HG02623 (cell line): ENCODE measurements at regions not wholly inside any gene's neighbourhood (a gene's known extent, or its start where the extent isn't known, plus 50 kb on each side); places are given as distances from the start of the nearest gene placed in this dataset.

Experiments used
- ATAC-seq: cut with Tn5 transposase; IDR thresholded peaks from one replicate; pipeline ENCODE4 v1.9.1; 2021; ENCODE audit warnings: moderate library complexity; ENCODE audit not compliant: unreplicated experiment

DNA sequence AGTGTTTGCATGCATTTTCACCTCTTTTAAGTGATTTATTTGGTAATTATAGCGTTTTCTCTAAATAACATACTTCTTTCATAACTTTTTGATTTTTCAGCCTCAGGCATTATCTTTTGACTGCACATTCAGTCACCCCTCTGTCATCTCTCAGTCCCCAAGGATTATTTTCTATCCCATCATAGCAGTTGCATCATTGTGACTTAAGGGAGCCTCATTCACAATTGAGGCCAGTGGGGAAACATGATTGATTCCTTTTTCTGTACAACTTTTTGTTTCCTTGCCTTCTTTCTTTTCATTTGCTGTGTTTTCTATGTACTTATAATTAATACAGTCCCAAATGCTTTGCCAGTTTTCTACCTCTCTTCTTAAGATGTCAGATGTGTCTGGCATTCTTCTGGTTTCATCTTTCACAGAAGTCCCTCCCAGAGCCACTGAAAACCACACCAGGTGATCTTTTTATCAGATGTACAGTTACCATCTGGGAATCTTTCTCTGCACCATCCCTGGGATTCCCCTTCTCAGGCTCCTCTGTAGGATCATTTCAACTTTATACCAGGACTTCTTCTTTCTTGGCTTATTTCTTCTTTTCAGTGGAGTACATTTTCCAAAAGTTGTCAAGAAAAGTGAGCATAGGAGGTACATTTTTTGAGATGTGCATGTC, 151.4 kb downstream of the RAP2B start:
- no peak for ATAC-seq

DNA sequence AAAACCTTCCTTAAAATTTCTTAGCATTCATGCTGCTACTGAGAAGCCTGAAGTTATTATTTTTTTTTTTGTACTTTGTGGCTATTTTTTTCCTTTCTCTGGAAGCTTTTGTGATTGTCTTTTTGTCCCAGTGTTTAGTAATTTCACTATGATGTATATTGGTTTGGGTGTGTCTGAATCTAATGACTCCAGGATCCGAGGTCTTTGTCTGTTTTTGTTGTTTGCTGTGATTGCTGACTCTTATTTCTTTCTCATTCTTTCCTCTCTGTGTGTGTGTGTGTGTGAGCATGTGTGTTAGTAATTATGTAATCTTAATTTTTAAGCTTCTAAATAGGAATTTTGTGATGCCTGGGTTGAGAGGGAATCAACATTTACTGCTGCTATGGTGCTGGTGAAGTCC, 152.0 kb downstream of the RAP2B start:
- no peak for ATAC-seq

DNA sequence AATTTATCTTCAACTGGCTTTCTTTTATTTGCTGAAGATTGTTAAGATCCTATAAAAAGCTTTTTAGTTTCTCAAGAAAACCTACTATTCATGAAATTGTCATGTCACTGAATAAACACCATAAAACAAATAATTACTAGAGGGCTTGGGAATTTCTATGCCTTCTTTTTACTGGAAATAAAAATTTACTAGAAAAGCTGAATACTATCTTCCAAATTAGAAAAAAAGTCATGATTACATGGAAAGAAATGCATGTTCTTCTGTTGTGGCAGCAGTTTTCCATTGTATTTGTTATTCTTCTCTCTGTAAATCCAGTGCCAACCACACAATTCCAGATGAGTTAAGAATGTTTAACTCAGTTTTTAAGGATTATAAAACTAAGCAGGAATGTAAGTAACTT, 153.8 kb downstream of the RAP2B start:
- no peak for ATAC-seq

DNA sequence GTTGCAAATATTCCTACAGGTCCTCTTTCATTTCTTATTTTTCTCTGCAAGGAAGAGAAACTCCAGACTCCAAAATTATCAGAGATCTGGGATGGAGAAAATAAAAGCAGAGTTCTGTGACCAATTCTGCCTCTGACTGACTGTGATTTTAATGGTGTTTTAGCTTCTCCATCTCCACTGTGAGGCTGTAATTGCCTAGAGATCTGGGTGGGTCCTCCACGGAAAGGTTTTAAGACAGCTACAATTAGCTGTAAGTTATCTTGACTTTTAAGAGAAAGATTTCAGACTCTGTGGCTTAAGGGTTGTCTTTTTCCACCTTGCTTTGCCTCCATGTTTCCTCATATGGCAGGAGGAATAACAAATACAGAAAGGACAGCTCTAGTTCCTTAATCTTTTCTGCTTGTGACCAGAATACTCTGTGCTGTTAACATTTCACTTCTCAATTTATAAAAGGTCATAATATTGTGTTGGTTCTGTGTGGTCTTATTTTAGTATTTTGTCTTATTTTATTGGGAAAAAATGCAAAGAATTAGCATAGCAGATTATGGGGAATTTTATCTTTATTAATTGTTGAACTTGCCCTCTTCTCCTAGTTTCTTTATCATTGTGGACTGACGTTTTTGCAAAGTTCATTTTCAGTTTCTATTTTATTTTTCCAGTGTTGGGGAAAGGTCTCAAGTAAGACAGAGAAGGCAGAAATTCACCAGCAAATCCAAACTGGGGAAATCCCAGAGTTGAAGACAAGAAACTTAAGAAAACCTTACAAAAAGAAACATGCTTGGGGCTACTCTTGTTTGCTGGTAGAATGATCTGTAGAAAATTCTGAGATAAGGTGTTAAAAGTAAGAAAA, 157.9 kb downstream of the RAP2B start:
- no peak for ATAC-seq

DNA sequence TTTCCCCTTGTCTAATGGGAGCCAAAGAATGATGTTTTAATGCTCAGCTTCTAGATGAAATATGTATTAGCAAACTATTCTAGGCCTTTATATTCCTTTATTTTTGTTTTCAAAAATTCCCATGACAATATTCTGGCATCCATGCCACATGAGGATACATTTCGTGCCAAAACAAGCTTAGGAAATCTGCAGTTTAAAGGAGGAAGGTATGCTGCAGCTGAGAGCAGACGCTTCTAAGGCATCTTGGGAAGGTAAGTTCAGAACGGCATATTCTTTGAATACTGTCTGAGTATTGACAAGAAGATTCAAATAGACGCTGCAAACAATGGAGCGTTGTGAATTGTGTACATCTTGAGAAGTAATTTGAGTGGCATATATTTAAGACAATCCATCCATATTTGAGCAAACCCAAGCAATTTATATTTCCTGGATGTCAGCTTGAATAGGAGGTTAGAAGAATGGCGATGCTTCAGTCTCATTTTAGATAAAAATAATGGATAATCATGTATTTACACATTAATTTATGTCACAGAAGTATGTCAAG, 158.6 kb downstream of the RAP2B start:
- no peak for ATAC-seq

DNA sequence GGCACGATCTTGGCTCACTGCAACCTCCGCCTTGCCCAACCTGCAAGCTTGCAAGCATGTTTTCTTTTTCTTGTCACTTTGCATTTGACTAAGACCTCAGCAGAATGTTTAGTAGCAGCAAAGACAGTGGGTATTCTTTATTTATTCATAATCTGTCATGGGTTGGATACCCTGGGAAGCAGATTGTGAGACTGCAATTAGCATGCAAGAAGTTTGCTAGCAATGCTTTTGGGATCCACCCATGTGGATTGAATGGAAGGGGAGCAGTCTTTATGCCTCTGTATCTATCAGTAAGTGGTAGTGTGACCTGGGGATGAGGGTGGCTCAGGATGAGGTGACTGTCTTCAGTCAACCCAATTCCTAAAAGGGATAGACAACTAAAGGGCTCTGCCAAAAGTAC, 166.7 kb downstream of the RAP2B start:
- ATAC-seq, result no peak

DNA sequence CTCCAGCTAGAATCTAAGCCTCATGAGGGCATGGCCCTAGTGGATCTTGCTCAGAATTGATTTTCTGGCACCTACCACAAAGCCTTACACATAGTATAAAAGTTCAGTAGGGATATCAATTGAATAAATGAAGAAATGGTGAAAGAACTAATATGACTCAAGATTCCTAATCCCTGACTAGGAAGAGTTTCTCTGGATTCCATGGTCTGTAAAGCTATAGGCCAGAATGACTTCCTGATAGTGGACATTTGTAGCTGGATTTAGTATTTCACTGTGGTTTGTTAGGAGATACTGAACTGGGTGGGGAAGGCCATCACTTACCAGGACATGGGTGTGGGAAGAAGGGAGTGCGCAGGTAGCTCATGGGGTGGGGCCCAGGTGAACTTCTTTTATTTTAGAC, 168.9 kb downstream of the RAP2B start:
- no peak for ATAC-seq

DNA sequence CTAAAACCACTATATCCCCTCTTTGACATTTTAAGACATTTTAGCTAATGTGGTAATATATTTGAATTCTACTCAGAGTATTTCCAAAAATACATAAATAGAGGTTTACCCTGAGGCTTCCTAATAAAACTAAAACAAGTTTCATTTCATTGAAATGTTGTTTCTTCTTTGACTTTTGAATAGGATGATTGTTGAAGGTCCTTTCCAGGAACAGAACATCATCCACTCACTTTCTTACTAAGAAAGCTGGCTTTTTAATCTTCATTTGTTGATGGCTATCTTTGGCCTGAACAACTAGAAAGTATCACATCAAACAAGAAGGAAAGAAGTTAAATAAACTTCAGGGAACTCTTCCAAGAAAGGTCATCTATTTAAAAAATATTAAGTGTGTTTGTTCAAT, 169.7 kb downstream of the RAP2B start:
- no peak for ATAC-seq

DNA sequence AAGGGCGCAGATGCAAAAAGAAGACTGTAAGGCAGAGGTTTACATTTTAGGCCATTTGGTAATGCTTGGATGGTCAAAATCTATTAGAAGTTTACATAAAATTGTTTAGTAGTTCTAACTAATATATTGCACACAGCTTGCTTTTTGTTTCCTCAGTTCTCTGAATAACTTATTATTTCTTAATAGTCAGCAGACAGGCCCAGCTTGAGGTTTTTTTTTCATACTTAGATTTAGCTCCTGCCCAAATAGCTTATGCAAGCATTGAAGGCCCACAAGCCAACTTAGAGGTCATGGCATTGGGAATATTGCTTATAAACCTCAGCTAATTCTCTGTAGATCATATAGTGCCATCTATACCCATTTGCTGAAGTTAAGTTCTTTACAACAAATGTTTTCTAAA, 172.5 kb downstream of the RAP2B start:
- no peak for ATAC-seq

DNA sequence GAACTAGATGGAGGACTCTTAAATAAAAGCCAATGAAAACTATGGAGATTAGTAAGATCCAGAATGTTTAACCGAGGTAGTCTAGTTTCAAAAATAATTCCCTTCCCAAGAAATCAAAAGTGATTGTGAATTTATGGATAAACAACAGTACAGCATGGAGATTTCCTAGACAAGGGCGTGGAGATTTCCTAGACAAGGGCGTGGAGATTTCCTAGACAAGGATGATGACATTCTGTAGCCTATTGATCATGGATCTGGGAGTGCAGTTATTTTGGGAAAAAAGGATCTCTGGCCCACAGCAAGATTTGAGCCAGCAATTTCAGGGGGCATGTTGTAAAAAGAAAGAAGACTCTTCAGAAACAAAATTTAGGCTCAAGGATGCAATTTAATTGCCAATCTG, 175.3 kb downstream of the RAP2B start:
- no peak for ATAC-seq

DNA sequence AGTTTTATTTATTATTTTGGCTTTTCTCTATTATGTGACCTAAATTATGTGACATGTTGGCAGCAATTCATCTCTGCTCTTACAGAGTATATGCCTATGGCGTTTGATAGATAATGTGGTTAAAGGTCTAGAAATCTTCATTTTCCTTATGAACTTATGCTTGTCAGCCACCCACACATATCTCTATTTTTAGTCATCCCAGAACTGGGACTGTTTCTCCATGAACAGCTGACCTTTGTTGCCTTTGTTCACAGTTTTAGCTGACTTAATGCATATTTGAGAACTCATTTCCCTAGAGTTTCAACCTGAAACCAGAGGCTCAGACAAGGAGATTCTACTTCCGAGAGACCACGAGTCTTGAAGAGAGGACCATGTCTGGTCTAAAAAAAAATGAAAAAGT, 176.5 kb downstream of the RAP2B start:
- no peak for ATAC-seq

DNA sequence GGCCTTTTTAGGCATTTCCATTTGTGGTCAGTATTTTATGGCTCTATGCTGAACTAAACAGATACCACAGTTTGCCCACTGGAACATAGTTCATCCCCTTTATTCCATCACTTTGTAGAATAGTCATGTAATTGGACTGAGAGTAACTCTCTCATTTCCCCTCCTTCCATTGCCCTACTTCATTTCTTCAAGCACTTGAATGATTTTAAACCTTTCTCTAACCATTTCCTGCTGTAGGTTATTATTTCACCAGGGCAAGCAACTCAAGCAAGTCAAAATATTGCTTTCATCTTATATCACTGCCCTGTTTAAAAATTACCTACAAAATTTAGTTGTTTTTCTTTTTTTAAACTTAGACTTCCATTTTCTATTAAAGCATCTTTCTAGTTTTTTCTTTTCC, 177.0 kb downstream of the RAP2B start:
- ATAC-seq, result no peak

DNA sequence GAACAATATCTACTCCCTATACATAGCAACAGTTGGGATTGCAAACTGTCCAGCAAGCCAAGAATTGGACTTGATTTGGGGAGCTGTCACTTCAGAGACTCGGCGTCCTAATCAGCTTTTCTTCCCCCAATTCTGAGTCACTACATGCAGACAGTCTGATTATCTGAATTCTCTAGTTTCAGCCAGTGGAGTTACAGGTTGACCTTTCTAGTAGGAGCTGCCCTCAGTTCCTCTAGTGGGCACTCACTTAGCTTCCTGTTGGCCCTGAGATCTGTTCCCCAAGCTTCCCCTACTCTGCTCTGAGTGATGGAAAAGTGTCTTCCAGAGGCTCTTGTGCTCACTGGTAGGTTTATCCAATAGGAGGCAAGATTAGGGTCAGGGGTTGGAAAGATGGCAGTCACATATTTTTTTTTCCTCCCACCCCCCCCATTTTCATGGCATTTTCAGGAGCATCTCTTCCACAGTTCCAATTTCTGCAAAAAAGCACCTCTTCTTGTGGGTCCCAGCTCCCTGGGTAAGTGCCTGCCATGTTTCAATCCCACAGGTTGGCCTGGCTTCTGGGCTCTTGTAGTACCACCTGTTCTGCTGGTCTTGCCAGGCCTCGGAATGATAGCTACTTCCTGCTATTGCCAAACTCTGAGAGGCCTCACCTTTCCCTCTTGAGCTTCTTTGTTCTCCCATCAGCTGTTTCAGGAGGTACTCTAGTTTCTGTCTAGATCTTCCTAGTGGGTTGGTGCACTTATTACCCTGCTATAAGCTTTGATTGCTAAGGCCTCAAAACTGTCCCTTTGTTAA, 182.2 kb downstream of the RAP2B start:
- ATAC-seq, result no peak

DNA sequence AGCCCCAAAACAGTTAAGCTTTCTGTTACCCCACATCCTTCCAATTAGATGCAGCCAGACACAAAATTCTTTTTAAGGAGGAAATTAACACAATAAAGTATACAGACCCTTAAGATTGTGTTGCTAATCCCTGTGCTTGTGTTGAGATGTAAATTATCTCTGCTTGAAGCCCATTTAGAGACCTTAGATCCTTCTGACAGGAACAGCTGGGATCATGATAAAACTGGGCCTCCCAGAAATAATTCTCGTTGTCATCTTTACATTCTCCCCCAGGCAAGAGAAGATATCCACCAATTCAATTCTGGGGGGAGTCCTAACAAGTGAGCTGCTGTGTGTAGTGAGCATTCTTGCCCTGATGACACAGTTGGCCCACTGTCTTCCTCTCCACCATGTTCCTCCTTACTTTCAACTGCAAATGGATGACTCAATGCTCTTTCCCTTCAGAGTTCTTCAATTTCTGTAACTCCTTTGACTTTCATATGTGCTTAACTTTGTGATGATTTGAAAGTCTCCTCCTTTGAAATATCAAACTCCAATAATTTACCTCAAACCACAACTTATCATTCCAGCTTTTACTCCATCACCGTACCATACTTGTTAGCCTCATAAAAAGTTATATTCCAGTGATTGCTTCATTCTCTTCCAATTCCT, 186.6 kb downstream of the RAP2B start:
- ATAC-seq, result no peak

DNA sequence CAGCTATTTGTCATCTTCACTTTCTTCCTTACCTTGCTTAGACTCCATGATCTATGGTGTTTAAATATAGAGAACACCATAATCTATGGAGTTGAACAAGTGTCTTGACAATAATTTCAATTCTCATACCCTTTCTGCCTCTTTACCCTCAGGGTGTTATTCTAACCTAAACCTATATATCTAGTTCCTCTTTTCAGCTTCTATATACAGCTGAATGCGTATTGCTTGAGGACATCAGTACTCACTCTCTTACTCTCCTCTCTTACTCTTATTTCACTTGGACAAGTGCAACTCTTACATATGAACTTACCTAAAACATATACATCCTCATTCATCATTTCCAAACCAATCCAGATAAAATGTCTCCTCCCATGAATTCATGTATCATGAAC, 187.1 kb downstream of the RAP2B start:
- peak; percentile 68 for ATAC-seq

DNA sequence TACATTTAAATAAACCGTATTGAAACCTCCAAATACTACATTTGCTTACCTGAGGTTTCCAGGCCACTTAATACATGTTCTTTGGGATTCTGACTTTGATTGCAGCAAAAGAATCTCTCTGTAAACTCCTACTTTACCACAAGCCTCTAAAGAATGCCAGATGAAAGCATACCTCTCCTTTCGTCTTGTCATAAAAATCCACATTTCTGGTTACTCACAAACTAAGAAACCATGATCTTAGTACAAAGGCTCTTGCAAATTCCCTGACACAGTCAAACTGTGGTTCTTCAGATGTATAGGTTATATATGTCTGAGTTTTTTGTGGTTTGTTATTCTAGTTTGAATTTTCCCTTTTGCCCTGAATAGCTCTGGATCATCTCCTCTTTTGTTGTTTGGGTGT, 188.4 kb downstream of the RAP2B start:
- no peak for ATAC-seq

DNA sequence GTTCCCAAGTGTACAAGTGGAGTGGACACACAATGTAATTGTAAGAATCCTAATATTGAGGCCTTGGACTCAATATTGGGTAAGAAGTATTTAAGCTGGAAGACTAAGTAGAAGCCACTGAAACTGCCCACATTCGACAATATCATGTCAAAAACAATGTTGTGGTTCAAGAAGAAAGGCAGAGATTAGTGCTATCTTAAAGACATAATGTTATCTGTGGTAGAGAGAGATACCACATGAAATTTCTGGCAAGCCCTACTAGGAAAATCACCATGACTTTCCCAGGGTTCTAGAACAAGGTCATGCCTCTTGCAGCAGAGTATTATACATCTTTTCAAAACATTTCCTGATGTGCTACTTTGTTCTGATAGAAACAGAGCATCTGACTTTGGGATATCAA, 192.6 kb downstream of the RAP2B start:
- no peak for ATAC-seq

DNA sequence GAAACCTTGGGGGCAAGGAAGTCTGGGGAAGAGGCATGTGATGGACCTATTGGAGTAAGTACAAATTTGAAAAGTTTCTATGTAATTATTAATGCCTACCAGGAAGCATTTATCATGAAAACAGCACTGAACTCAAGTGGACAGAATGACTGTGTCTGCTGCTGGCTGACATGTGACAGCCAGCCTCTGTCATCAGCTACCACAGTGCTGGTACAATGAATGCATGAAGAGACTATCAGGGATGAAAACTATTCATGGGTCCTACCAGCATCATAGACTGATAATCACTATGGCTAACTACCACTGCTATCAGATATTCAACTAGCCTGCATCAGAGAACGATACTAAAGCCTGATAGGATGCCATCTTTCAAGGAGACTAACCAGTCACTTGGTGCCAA, 193.5 kb downstream of the RAP2B start:
- no peak for ATAC-seq

DNA sequence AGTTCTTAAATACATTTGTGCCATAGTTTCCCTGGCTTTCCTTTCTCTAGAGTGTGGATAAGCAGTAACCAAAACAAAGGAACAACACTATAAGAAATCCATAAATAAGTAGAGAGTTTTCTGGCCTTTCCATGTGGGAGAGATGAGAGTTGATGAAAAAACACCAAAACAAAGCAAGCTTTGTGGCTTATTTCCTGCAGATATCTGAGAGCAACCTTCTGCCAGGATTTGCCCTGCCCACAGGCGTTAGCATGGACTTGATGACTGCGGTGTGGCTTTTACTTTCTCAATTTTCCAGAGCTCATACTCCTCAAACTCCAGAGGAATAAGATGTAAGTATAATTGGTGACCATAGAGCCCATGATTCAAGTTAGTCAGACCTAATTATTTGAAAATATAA, 194.9 kb downstream of the RAP2B start:
- no peak for ATAC-seq

DNA sequence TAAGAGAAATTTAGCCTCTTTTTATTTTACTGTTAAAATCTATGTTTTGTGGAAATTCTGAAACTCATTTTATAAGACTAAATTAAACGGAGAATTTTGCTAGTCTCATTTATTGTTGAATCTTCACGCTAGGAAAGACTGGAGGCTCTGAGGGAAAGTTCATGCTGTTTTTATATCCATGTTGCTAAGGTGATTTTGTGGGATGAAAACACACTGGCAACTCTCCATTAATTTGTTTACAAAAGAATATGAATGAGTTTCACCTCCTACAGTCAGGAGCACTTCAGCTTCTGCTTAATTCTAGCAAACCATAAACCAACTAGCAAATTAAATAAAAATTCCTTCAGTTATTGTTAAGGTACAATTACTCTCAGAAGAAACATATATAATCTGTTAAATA, 195.4 kb downstream of the RAP2B start:
- ATAC-seq, result no peak
